NCI-H2029 (cell line): ENCODE measurements at regions not wholly inside any gene's neighbourhood (a gene's known extent, or its start where the extent isn't known, plus 50 kb on each side); places are given as distances from the start of the nearest gene placed in this dataset.
A peak's percentile ranks its signal among the peaks of the same experiment; 100 is the strongest.
"Not testable (repeated sequence)": the region's sequence is repeated elsewhere in the genome, so short reads cannot be mapped to it uniquely, and the experiment has no call there.

Experiments used
- DNase-seq: peaks from one replicate; lab custom pipeline; 2025; lab: John Stamatoyannopoulos, UW

DNA sequence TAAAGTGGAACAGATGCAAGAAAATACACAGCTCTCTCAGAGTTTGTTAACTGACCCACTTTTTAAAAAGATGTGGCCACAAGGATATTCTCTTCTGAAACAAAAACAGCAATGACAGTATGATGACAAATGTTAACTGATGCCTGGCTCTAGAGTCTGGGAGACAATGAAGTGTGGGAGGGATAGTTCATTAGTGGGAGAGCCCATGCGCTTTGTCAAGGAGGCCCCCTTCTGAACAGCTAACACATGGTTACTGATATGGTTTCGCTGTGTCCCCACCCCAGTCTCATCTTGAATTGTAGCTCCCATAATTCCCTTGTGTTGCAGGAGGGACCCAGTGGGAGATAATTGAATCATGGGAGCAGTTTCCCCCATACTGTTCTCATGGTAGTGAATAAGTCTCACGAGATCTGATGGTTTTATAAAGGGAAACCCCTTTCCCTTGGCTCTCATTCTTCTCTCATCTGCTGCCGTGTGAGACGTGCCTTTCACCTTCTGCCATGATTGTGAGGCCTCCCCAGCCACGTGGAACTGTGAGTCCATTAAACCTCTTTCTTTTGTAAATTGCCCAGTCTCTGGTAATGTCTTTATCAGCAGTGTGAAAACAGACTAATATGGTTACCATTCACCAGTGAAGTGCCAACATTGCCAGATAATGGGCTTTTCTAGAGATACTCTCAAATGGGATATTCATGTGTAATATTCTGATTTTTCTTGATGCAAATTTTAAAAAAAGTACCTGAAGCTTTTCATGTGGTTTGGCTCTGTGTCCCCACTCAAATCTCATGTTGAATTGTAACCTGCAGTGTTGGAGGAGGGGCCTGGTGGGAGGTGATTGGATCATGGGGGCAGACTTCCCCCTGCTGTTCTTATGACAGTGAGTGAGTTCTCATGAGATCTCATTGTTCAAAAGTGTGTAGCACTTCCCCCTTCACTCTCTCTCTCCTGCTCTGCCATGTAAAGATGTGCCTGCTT lies 435.8 kb downstream of the SHISA9 start:
- not testable (repeated sequence) for DNase-seq

DNA sequence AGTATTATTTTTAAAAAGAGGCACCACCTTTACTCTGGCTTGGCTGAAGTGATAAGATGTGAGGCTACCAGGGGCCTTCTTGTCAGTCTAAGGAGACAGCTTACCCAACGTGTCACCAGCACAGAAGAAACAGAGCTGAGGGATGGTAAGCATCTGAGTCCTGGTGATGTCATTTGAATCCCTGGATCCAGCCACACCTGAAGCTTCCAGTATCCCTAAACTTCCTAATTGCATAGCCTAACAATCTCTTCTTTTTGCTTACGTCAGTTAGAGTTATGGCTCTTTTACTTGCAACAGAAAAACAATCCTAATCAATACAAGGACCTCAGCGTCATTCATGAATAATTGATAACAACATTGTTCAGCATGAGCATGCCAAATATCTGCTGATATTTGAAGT lies 436.6 kb downstream of the SHISA9 start:
- DNase-seq, result no peak

DNA sequence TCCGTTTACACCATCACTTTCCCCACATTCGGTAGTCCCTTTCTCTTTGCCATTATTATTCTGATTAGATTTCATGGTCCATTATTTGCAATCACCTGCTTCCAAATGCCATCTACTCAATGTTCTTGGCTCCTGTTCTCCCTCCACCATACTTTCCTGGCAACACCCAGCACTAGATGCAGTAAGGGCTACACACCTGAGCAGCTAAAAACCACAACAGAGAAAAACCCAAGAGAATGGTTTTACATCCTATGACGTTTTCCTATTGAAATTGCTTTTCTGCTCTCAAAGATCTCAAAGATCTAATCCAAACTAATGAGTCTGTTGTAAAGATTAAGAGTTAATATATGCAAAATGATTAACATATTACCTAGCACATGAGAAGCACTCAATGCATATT lies 441.3 kb downstream of the SHISA9 start:
- DNase-seq, result no peak

DNA sequence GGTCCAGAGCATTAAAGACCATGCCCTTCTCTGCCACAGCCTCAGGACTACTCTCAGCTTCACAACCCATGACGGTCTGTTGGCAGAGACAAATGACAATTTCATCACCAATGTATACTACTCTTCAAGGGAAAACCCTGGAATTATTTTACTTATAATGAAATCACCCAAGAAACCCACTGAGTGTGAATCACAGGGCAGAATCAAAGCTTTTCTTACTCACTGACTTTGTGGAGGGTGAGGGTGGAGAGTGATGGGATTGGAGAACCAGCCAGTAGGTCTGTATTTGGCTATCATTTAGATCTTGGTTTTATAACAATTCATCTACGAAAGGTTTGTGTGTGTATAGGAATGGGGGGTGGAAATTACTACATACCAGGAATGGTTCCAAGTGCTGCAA lies 442.6 kb downstream of the SHISA9 start:
- DNase-seq, result no peak

DNA sequence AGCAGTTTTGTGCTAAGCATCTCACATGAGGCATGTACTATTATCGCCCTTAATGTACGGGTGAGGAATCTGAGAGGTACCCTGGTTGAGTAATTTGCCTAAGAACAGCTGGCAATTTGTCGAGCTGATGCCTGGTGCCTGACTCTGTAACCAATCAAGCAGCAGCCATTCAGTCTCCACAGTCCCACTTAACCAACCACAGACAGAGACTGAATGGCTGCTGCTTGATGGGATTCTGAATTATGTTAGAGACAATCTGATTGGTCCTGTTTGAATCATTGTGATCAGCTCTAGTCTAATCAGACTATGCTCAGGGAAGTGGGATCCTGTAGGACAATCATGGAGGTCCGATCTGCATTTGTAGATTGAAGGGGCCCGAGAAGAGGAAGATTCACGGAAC lies 447.0 kb downstream of the SHISA9 start:
- DNase-seq, result no peak

DNA sequence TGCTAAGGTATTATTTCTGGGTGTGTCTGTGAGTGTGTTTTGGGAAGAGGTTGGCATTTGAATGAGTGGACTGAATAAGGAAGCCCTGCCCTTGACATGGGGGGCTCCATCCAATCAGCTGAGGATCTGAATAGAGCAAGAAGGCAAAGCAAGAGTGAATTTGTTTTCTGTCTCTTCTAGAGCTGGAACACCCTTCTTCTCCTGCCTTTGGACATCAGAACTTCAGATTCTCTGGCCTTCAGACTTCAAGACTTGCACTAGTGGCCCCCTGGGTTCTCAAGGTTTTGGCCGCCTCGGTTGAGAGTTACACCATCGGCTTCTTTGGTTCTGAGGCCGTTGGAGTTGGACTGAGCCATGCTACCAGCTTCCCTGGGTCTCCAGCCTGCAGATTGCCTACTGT lies 448.6 kb downstream of the SHISA9 start:
- DNase-seq, result no peak

DNA sequence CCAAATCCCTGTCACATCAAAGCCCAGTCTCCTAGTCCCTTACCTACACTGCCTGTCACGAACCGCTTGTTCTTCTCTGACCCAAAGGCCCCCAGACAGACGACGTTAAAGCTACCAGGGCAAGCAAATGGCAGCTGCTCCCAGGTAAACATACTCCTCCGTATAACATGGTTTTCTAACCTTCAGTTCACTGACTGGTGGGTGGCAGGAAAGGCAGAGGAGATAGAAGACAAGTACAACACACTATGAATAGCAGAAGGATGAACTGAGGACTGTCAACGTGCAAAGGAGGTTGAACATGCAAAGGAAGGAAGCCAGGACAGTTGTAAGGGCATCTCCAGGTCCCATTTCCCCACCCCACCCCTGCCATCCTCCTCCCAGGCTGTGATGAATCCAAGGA lies 449.8 kb downstream of the SHISA9 start:
- DNase-seq, result peak; percentile 42

DNA sequence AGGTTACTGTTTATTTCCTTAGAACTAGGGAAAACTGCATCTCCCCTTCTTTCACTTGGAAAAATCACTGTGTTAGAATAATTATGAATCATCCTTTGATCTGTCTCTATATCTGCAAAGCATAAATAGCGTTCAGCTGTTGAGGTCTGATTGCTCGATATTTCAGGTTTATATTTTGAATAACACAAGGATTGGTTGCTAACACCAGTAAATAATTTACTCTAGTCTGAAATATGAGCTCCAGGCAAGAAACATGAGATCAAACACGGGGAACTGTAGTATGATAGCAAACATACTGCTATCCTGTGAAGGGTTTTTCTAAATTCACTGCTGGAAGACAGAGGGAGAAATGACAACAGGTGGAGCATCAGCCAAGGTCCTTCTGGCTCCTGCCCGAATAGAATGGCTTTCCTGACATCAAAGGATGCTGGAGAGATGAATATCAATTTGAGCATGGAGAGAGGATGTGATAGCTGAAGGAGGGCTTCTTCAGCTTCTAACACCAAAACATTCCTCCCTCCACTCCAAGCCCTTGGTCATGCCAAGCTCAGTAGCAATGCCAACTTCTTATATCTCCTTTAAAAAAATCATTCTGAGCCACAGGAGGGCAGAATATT lies 450.3 kb downstream of the SHISA9 start:
- peak; percentile 79 for DNase-seq

DNA sequence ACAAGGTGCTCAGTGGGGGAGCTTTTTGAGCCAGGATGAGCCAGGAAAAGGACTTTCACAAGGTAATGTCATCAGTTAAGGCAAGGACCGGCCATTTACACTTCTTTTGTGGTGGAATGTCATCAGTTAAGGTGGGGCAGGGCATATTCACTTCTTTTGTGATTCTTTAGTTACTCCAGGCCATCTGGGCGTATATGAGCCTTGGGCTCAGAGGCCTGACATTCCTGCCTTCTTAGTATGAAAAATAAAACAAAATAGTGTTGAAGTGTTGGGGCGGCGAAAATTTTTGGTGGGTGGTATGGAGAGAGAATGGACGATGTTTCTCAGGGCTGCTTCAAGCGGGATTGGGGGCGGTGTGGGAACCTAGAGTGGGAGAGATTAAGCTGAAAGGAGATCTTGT lies 451.4 kb downstream of the SHISA9 start:
- DNase-seq, result not testable (repeated sequence)

DNA sequence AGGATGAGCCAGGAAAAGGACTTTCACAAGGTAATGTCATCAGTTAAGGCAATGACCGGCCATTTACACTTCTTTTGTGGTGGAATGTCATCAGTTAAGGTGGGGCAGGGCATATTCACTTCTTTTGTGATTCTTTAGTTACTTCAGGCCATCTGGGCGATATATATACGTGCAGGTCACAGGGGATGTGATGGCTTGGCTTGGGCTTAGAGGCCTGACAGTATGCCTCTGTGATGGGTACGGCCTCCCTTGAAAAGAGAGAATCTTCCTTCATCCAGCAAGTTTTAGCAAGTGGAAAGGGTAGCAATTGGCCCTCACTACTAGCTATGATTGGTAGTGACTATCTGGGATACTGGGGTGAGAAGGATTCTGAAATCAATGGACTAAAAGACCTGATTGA lies 456.4 kb downstream of the SHISA9 start:
- not testable (repeated sequence) for DNase-seq

DNA sequence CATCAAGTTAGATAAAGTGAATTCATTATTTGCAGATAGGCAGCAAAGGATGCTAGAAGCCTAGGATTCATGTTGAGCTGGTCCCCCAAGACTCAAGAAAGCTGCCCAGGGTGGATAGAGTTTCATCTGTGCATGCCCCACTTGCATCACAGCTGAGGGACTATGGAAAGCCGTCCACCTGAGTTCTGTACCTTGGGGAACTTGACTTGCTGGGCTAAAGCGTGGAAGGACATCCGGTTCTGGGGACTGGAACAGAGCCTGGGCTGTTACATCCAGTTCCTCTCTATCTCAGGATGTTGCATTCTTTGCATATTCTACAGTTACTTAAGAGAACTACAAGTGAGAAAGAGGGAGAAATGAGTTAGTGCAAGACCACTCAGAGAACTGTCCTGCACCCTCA lies 458.4 kb downstream of the SHISA9 start:
- no peak for DNase-seq

DNA sequence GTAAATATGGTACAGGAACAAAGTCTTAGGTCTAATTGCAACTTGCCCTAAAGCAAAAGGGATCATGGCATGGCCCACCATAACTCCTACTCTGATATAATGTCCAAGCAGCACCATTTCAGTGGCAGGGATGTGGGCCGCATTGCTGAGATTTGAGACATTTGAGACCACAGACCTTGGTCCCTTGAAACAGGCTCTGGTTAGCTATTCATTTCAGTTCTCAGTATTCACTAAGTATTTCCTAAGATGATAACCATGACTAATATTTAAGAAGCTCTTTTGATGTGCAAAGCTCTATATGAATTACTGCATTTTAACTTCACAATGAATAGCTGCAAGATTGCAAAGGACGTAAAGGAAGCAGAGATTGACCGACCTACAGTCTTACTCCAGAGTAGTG lies 471.0 kb downstream of the SHISA9 start:
- no peak for DNase-seq

DNA sequence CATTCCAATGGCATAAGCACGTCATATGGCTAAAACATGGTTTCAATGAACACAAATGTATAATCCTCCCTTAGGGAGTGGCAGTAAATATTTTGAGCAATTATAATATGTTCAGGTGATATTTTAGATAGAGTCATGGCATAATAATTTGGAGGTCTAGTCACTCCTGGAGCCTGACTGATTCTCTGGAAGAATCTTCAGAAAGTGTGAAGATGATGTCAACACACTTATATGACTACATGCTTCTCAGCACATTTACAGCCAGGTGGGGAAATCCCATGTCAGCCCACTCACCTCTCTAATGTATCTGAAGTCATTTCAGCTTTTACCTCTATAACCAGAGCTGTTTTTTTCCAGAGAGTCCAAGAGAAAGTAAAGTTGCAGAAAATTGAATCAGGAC lies 474.8 kb downstream of the SHISA9 start:
- DNase-seq, result no peak

DNA sequence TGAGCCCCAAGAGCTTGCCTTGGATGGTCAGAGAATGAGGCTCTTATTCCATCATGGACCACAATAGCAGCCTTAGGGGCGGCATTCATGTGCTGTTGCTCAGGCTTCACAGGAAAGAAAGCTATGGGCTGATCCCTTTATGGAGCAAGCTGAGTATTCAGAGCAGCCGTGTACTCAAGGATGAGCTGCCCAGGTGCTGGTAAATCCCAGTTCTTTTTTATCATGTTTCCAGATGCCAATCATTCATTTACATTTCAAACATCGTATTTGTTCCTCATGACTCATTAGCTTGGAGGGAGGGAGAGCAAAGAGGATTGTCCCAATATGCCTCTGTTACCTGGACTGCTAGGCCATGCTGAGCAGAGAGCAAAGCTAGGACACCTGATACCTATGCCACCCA lies 475.7 kb downstream of the SHISA9 start:
- DNase-seq, result no peak

DNA sequence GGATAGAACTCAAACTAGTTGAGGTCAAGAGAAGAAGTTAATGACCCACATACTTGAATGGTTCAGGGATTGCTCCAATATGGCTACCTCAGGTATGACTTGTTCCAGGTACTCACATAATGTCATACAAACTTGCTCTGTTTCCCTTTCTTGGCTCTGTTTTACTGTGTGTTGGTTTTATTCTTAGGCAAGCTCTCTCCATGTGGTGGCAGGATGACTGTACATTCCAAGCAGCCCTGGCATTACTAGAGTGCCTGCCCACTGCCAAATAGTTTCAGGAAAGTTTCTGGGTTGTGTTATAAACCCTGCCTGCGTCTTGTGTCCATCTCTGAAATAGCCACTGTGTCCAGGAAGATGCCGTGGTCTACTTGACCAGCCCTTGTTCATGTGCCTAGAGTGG lies 476.8 kb downstream of the SHISA9 start:
- no peak for DNase-seq

DNA sequence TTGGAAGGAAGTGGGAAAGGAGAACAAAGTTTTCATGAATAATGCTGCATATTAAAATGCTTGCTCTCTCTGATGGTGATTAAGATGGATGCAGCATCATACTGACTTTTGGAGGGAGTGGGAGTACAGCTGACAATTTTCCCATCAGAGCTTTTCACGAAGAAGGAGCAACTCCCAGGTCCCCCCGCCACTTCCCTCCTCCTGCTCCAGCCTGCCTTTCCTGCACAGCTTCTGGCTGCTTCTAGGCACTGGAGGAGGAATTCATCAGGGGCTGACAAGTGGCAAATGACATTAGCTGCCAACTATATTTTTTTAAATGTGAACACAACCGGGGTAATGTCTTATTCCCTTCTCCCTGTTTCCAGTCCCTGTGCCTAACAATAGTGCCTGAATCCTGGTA lies 477.9 kb downstream of the SHISA9 start:
- no peak for DNase-seq

DNA sequence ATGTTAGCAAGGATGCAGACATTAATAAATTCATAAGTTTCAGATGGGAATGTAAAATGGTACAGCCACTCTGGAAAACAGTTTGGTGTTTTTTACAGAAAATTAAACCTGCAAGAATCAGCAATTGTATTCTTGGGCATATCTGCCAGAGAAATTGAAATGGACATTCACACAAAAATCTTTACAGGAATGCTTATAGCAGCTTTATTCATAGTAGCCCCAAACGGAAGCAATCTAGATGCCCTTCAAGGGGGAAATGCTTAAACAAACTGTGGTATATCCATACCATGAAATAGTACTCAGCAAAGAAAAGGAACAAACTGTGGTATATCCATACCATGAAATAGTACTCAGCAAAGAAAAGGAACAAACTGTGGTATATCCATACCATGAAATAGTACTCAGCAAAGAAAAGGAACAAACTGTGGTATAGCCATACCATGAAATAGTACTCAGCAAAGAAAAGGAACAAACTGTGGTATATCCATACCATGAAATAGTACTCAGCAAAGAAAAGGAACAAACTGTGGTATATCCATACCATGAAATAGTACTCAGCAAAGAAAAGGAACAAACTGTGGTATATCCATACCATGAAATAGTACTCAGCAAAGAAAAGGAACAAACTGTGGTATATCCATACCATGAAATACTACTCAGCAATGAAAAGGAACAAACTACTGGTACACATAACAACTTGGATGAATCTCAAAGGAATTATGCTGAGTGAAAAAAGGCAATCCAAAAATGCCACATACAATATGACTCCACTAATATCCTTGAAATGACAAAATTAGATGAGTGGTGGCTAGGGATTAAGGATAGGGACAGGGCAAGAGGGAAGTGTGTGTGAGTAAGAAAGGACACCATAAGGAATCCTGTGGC lies 484.0 kb downstream of the SHISA9 start:
- not testable (repeated sequence) for DNase-seq

DNA sequence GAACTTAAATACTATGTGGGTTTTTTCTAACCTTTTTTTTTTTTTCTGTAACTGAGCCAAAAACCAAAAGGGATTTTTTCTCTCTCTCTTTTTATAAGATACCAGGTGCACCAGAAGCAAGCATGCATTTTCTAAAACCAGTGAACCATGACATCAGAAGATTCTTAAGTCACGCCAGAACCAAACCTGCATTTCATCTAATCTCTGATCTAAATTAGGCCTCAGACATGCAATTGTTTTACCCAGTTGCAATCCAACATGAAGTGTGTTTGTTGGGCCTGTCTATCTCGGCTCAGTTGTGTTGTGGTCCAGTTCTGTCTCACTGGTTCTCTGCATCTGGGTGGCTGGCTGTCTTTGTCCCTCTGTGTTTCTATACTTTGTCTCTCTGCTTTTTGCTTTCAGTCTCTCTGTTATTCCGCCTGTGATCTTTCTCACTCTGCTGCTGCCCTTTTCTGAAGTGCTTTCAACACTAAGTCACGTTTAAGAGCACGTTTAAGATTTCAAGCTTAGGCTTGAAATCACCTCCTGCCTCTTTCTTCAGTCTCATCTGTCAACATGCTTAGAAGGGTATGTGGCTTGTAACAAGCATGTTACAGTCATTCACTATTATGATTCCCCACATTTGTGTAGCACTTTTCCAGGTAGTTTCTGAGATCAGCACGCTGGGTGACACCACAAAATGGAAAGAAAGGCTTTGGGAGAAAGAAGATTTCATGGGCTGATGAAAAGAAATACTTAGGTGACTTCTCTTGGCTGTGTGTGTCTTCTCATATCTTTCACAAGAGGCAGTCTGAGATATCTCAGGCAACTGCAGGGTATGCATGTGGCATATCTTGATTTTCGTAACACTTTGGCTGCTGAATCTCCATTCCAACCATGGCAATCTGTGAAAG lies 488.9 kb downstream of the SHISA9 start:
- DNase-seq, result no peak

DNA sequence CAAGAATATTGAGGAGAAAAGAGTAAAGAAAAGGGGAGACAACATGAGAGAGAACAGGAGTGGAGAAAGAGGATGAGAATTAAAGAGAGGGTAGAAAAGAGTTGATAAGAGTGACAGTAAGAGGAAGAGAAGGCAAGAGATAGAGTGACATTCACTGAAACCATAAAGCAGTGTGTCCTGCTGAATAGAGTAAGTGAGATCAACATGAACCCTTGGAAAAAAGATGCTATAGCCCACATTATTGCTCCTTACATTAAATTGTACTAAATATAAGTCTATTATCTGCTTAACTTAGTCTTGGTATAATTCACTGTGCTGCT lies 489.5 kb downstream of the SHISA9 start:
- no peak for DNase-seq

DNA sequence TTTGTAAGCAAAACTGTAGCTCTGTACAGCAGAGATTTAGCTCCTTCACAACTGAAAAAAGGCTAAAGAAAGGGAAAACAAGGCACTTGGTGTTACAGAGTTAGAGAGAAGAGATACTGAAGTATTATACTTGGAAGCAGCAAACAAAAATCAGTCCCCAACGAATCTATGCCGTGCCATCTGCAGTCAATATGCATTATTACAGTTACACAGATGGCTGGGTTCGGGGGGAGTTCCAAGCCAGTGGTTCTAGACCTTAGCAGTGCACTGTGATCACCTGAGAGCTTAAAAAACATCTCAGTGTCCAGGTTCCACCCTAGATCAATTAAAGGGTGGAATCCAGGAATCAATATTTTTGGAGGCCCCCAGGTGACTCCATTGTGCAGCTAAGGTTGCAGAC lies 489.9 kb downstream of the SHISA9 start:
- no peak for DNase-seq

DNA sequence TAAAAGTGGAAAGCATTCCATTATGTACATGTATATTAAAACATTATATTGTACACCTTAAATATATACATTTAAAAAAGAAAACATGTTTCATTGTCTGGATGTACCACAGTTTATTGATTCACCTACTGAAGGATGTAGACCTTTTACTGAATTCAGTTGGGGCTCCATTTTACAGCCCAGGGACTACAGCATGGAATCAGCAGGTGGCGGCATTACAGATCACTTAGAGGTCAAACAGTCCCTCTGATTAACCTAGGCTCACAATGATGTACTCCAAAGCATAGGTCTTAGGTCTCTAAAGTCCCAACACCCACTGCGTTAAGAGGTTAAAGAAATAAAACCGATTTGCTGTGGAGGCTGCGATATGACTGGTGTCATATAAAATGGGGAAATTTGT lies 490.9 kb downstream of the SHISA9 start:
- no peak for DNase-seq

DNA sequence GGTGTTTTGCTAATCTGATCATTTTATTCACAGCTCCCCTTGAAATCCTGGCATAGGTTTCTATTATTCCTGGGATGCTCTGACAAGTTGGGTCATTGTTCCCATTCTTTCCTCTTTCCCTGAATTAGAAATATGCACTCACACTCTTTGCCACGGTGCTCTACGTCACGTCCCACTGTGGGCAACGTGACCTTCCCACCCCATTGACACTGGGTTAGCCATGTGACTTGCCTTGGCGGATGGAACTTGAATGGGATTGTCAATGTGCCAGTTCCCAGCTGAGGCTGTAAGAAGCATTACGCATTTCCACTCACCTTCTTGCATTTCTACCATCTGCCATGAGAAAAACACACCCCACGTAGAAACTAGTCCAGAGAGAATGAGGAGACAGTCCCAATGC lies 492.4 kb downstream of the SHISA9 start:
- DNase-seq, result no peak
